HCT116 (cell line): ENCODE measurements at regions not wholly inside any gene's neighbourhood (a gene's known extent, or its start where the extent isn't known, plus 50 kb on each side); places are given as distances from the start of the nearest gene placed in this dataset.

Source experiments
- ATAC-seq: fragments of 200-7000 bp; cut with Tn5 transposase; 2 replicates; pipeline ENCODE4 v1.9.1; 2020; ENCODE audit warnings: mild to moderate bottlenecking, moderate library complexity
- BruUV-seq: library from RNA; stranded (reverse); fragments of 400-500 nt; replicated peaks from 2 replicates; lab custom pipeline; 2021; lab: Mats Ljungman, UMichigan
- CTCF ChIA-PET: fragments of 300-600 bp; sonication (Branson Sonifier 250); formaldehyde crosslinking; loops from one replicate; lab custom pipeline; 2021; ENCODE audit warnings: antibody characterized with exemption; lab: Charles Lee
- POLR2A ChIA-PET: fragments of 300-600, 350-600 bp; sonication (Branson Sonifier 250); formaldehyde crosslinking; loops from one replicate; lab custom pipeline; 2021; ENCODE audit warnings: antibody characterized with exemption; lab: Charles Lee
- RAD21 ChIA-PET, 2 experiments: fragments of 300-600 bp; sonication (Branson Sonifier 250); formaldehyde crosslinking; loops; one replicate each; lab custom pipeline; 2023; ENCODE audit warnings: low total read pairs in 2 of 2; ENCODE audit not compliant: uncharacterized antibody in 2 of 2, unreplicated experiment in 2 of 2, low non-redundant PET in 1 of 2; lab: Charles Lee
- DNase-seq: peaks from one replicate; pipeline ENCODE4 v3.0.0-alpha.2; 2010; ENCODE audit warnings: low read depth, low spot score
- H2AFZ ChIP-seq: fragments of 200-600 bp; shearing (Covaris generic), sonication (generic); 2 replicates; pipeline ENCODE4 v1.6.1; 2017; ENCODE audit warnings: low read depth, mixed run types, mixed read lengths, antibody characterized with exemption, low read length; ENCODE audit not compliant: poor library complexity, severe bottlenecking
- H3K27ac ChIP-seq: 2 replicates; pipeline ENCODE4 v1.5.1; 2012; ENCODE audit warnings: low read depth, low read length
- H3K27me3 ChIP-seq: fragments of 200-600 bp; sonication (generic); 2 replicates; pipeline ENCODE4 v1.6.1; 2016; ENCODE audit warnings: mixed run types, low read length, mixed read lengths; ENCODE audit not compliant: insufficient read depth
- H3K36me3 ChIP-seq, 2 experiments: fragments of 200-500 bp in 1 of 2; fragments of 200-600 bp in 1 of 2; sonication (Bioruptor generic) in 1 of 2; sonication (generic) in 1 of 2; 2 replicates each; pipeline versions ENCODE4 v1.5.1 to v1.6.1; 2014 to 2016; ENCODE audit warnings: low read length in 2 of 2, inconsistent platforms in 1 of 2, mixed read lengths in 1 of 2, mixed run types in 1 of 2; ENCODE audit not compliant: insufficient read depth in 2 of 2, control insufficient read depth in 1 of 2
- H3K4me1 ChIP-seq, 2 experiments: fragments of 200-600 bp in 1 of 2; sonication (generic) in 1 of 2; 2 replicates each; pipeline versions ENCODE4 v1.5.1 to v1.6.1; 2012 to 2017; ENCODE audit warnings: low read length in 2 of 2, inconsistent platforms in 1 of 2, mild to moderate bottlenecking in 1 of 2, mixed read lengths in 1 of 2, mixed run types in 1 of 2, moderate library complexity in 1 of 2; ENCODE audit not compliant: insufficient read depth in 2 of 2, control insufficient read depth in 1 of 2
- H3K4me2 ChIP-seq: fragments of 200-600 bp; sonication (generic); 2 replicates; pipeline ENCODE4 v1.6.1; 2017; ENCODE audit warnings: mixed run types, low read length, mixed read lengths
- H3K4me3 ChIP-seq, 2 experiments: fragments of 200-600 bp in 1 of 2; sonication (generic) in 1 of 2; replicated peaks in 1 of 2; 2 replicates each; pipeline ENCODE4 v1.5.1; 2011 to 2016; ENCODE audit warnings: low read length in 2 of 2, control low read depth in 1 of 2, low read depth in 1 of 2, mild to moderate bottlenecking in 1 of 2, mixed read lengths in 1 of 2, mixed run types in 1 of 2
- H3K79me2 ChIP-seq: fragments of 200-600 bp; sonication (generic); 2 replicates; pipeline ENCODE4 v1.6.1; 2017; ENCODE audit warnings: mild to moderate bottlenecking, mixed run types, low read length, moderate library complexity, mixed read lengths; ENCODE audit not compliant: insufficient read depth
- H3K9ac ChIP-seq: fragments of 200-600 bp; sonication (generic); 2 replicates; pipeline ENCODE4 v1.6.1; 2016; ENCODE audit warnings: low read length, mixed read lengths
- H3K9me2 ChIP-seq: fragments of 200-600 bp; sonication (generic), shearing (Covaris generic); 2 replicates; pipeline ENCODE4 v1.6.1; 2017; ENCODE audit warnings: mixed run types, mild to moderate bottlenecking, moderate library complexity; ENCODE audit not compliant: insufficient read depth
- H3K9me3 ChIP-seq, 2 experiments: fragments of 200-500 bp in 1 of 2; fragments of 200-600 bp in 1 of 2; sonication (Bioruptor generic) in 1 of 2; sonication (generic) in 1 of 2; 2 replicates each; pipeline ENCODE4 v1.6.1; 2014 to 2017; ENCODE audit warnings: low read length in 2 of 2, mixed read lengths in 2 of 2, inconsistent platforms in 1 of 2, low read depth in 1 of 2, mild to moderate bottlenecking in 1 of 2, mixed run types in 1 of 2, moderate library complexity in 1 of 2; ENCODE audit not compliant: control insufficient read depth in 1 of 2, insufficient read depth in 1 of 2
- H4K20me1 ChIP-seq: fragments of 200-600 bp; sonication (generic), shearing (Covaris generic); 2 replicates; pipeline ENCODE4 v1.6.1; 2017; ENCODE audit warnings: mixed run types, mild to moderate bottlenecking, moderate library complexity; ENCODE audit not compliant: insufficient read depth
- ATF3 ChIP-seq: IDR thresholded peaks from 2 replicates; pipeline ENCODE4 v1.6.1; 2012
- CBX3 ChIP-seq: IDR thresholded peaks from 2 replicates; pipeline ENCODE4 v1.6.1; 2012; ENCODE audit warnings: low read depth
- CEBPB ChIP-seq: IDR thresholded peaks from 2 replicates; pipeline ENCODE4 v1.6.1; 2012; ENCODE audit warnings: low read depth
- CTCF ChIP-seq, 3 experiments: fragments of 200-600 bp in 1 of 3; sonication (generic) in 1 of 3; IDR thresholded peaks in 2 of 3; conservative IDR thresholded peaks in 1 of 3; 2 replicates each; pipeline ENCODE4 v1.5.1; 2012 to 2017; ENCODE audit warnings: low read depth in 2 of 3, low read length in 2 of 3, antibody characterized with exemption in 1 of 3, borderline replicate concordance in 1 of 3, control low read depth in 1 of 3, mild to moderate bottlenecking in 1 of 3, mixed read lengths in 1 of 3, mixed run types in 1 of 3, moderate library complexity in 1 of 3; ENCODE audit not compliant: insufficient read depth in 1 of 3
- EGR1 ChIP-seq: IDR thresholded peaks from 2 replicates; pipeline ENCODE4 v1.6.1; 2012; ENCODE audit warnings: low read depth
- ELF1 ChIP-seq: IDR thresholded peaks from 2 replicates; pipeline ENCODE4 v1.6.1; 2012; ENCODE audit warnings: low read depth, borderline replicate concordance
- EZH2 ChIP-seq: fragments of 200-600 bp; sonication (generic); IDR thresholded peaks from 2 replicates; pipeline ENCODE4 v1.6.1; 2017; ENCODE audit warnings: antibody characterized with exemption, mixed run types
- EZH2phosphoT487 ChIP-seq: fragments of 200-600 bp; IDR thresholded peaks from 2 replicates; pipeline ENCODE4 v1.6.1; 2018; ENCODE audit warnings: antibody characterized with exemption, borderline replicate concordance
- FOSL1 ChIP-seq: IDR thresholded peaks from 2 replicates; pipeline ENCODE4 v1.6.1; 2012; ENCODE audit warnings: low read depth
- JUND ChIP-seq: IDR thresholded peaks from 2 replicates; pipeline ENCODE4 v1.6.1; 2012
- POLR2A ChIP-seq: IDR thresholded peaks from 2 replicates; pipeline ENCODE4 v1.7.0; 2011; ENCODE audit warnings: borderline replicate concordance; ENCODE audit not compliant: insufficient read depth, insufficient read length; ENCODE audit errors: extremely low read depth
- POLR2AphosphoS5 ChIP-seq: IDR thresholded peaks from 2 replicates; pipeline ENCODE4 v1.6.1; 2011; ENCODE audit warnings: mild to moderate bottlenecking, low read depth, low read length, moderate library complexity
- RAD21 ChIP-seq: IDR thresholded peaks from 2 replicates; pipeline ENCODE4 v1.6.1; 2012; ENCODE audit warnings: low read depth, mild to moderate bottlenecking
- SIN3A ChIP-seq: IDR thresholded peaks from 2 replicates; pipeline ENCODE4 v1.6.1; 2012; ENCODE audit warnings: low read depth
- SRF ChIP-seq: IDR thresholded peaks from 2 replicates; pipeline ENCODE4 v1.6.1; 2012; ENCODE audit warnings: low read depth
- YY1 ChIP-seq: IDR thresholded peaks from 2 replicates; pipeline ENCODE4 v1.6.1; 2011; ENCODE audit warnings: low read length, low read depth, moderate library complexity, mild to moderate bottlenecking; ENCODE audit not compliant: insufficient replicate concordance; ENCODE audit errors: extremely low read depth
- ZFX ChIP-seq: fragments of 450-650 bp; IDR thresholded peaks from 2 replicates; pipeline ENCODE4 v1.6.1; 2017
- intact Hi-C: fragments of 100-400 bp; cut with micrococcal nuclease; formaldehyde crosslinking; loops from 2 replicates; pipeline ENCODE4 v1.10.0; 2022

- RAD21 ChIA-PET = no interaction called here
- no peaks in the 10 kb centered on the region for H3K4me1 ChIP-seq
- H3K27me3 ChIP-seq = no peaks in the 10 kb centered on the region
- DNase-seq (no peak), ATAC-seq (no peak)
- POLR2A ChIA-PET = no interaction called here
- no peak overlapping the region for H3K27ac ChIP-seq
- no peaks in the 10 kb centered on the region for H3K9me2 ChIP-seq
- H3K4me3 ChIP-seq = no peak overlapping the region
- intact Hi-C loops = no loop called here
- no peaks in the 10 kb centered on the region; a peak in 2 of 4 replicates for H3K9me3 ChIP-seq
- no peak for TF ChIP-seq SIN3A
- no peak for TF ChIP-seq EZH2
- no peak for TF ChIP-seq EGR1
- no peak for TF ChIP-seq FOSL1
- TF ChIP-seq ATF3 = no peak
- TF ChIP-seq POLR2AphosphoS5 = no peak
- H3K9ac ChIP-seq = no peak overlapping the region
- H4K20me1 ChIP-seq = no peaks in the 10 kb centered on the region
- BruUV-seq = no TSS peak
- H2AFZ ChIP-seq = no peak overlapping the region
- no peaks in the 10 kb centered on the region for H3K79me2 ChIP-seq
- no peaks in the 10 kb centered on the region for H3K36me3 ChIP-seq
- CTCF ChIA-PET = no interaction called here
- H3K4me2 ChIP-seq = no peak overlapping the region
Measured at GRCh38 chr1:82932207-82932606, 1066.7 kb downstream of the TTLL7 start.

- BruUV-seq = no TSS peak
- Histone ChIP-seq H3K9ac (no peak overlapping the region), H3K36me3 (no peaks in the 10 kb centered on the region), H2AFZ (no peak overlapping the region), H3K4me1 (no peaks in the 10 kb centered on the region), H3K27me3 (no peaks in the 10 kb centered on the region), H3K9me3 (no peaks in the 10 kb centered on the region; a peak in 2 of 4 replicates), H3K4me2 (no peak overlapping the region), H3K27ac (no peak overlapping the region), H4K20me1 (no peaks in the 10 kb centered on the region), H3K9me2 (no peaks in the 10 kb centered on the region), H3K79me2 (no peaks in the 10 kb centered on the region), H3K4me3 (no peak overlapping the region)
- ATAC-seq (no peak), DNase-seq (no peak)
- ChIA-PET RAD21 (no interaction called here), CTCF (no interaction called here), POLR2A (no interaction called here)
- TF ChIP-seq SRF (no peak), CBX3 (no peak), SIN3A (no peak), ZFX (no peak), CTCF (IDR thresholded peaks at IDR 0.05 in 2 of 3, conservative IDR thresholded peaks at IDR 0.05 in 1 of 3; ENCODE audit: borderline replicate concordance in 1 of 3, insufficient read depth in 1 of 3, low read depth in 2 of 3, low read length in 2 of 3) (no peak), POLR2AphosphoS5 (no peak), ELF1 (no peak), JUND (no peak), ATF3 (no peak), EGR1 (no peak), CEBPB (no peak), POLR2A (no peak), FOSL1 (no peak), RAD21 (no peak), YY1 (no peak), EZH2 (no peak), EZH2phosphoT487 (no peak)
- intact Hi-C loops = no loop called here
Measured at GRCh38 chr1:82931006-82931405, 1067.9 kb downstream of the TTLL7 start.
